Omental fat pad (tissue), 3 donors: ENCODE measurements at regions not wholly inside any gene's neighbourhood (a gene's known extent, or its start where the extent isn't known, plus 50 kb on each side); places are given as distances from the start of the nearest gene placed in this dataset.

Experiments
- ATAC-seq: fragments of 150-250 bp; one replicate; pipeline ENCODE4 v1.9.1; 2016; ENCODE audit warnings: mild to moderate bottlenecking, moderate library complexity; ENCODE audit not compliant: low FRiP score
- DNase-seq: peaks from one replicate; pipeline ENCODE4 v3.0.0-alpha.2; 2019; ENCODE audit warnings: low spot score
- CTCF ChIP-seq, 3 donors: fragments of 450-650 bp; IDR thresholded peaks; one replicate each; pipeline ENCODE4 v1.5.1; 2016 to 2017; ENCODE audit warnings: antibody characterized with exemption in 3 of 3, mild to moderate bottlenecking in 3 of 3, moderate library complexity in 2 of 3

- no peak for TF ChIP-seq CTCF (IDR thresholded peaks at IDR 0.05)
- peak; percentile 65 for ATAC-seq
- peak; percentile 36 for DNase-seq
Observed at GRCh38 chr3:55305696-55306485, 181.2 kb downstream of the WNT5A start.

- DNase-seq (no peak), ATAC-seq (no peak)
- TF ChIP-seq CTCF (IDR thresholded peaks at IDR 0.05), result no peak
Observed at GRCh38 chr3:55300701-55301100, 186.4 kb downstream of the WNT5A start.

GRCh38 chr3:55297706-55298105 lies 189.4 kb downstream of the WNT5A start:
- no peak for DNase-seq
- no peak for TF ChIP-seq CTCF (IDR thresholded peaks at IDR 0.05)
- ATAC-seq, result no peak

GRCh38 chr3:55297245-55297644 lies 189.9 kb downstream of the WNT5A start:
- TF ChIP-seq CTCF (IDR thresholded peaks at IDR 0.05), result no peak
- ATAC-seq, result no peak

GRCh38 chr3:55296791-55297190 lies 190.3 kb downstream of the WNT5A start:
- DNase-seq (no peak), ATAC-seq (no peak)
- no peak for TF ChIP-seq CTCF (IDR thresholded peaks at IDR 0.05)

More at GRCh38 chr3:55297245-55297644, 189.9 kb downstream of the WNT5A start:
- no peak for DNase-seq

GRCh38 chr3:55296030-55296429 lies 191.1 kb downstream of the WNT5A start:
- TF ChIP-seq CTCF (IDR thresholded peaks at IDR 0.05), result no peak
- no peak for ATAC-seq
- no peak for DNase-seq

GRCh38 chr3:55294557-55294956 lies 192.5 kb downstream of the WNT5A start:
- ATAC-seq, result no peak
- no peak for TF ChIP-seq CTCF (IDR thresholded peaks at IDR 0.05)

More at GRCh38 chr3:55294557-55294956, 192.5 kb downstream of the WNT5A start:
- no peak for DNase-seq
